ENCODE measurements at regions not wholly inside any gene's neighbourhood (a gene's known extent, or its start where the extent isn't known, plus 50 kb on each side); places are given as distances from the start of the nearest gene placed in this dataset.
A peak's percentile ranks its signal among the peaks of the same experiment; 100 is the strongest.

GRCh38 chr6:12221856-12222255, 68.3 kb upstream of the EDN1 start:
- no peak for DNase-seq

GRCh38 chr6:12222405-12223366, 67.5 kb upstream of the EDN1 start:
- DNase-seq, result no peak

DNA sequence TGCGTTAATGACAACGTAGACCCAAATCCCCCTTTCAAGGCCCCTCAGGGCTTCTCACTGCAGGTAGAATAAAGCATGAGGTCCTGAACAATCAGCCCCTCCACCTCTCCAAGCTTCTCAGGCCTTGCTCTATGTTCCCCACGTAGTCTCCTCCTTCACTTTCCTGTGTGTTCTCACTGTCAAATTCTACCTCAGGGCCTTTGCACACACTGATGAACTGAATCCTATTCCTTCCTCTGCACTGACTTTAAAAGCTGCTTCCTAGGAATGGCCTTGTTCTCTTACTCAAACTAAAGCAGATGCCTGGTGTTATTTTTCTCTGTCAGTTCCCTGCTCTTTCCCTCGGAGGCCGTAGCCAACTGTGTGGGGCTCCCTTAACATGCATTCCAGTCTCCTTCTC, 66.8 kb upstream of the EDN1 start:
- no peak for DNase-seq

- no peak for DNase-seq
Observed at GRCh38 chr6:12224251-12224650, 65.9 kb upstream of the EDN1 start.

DNA sequence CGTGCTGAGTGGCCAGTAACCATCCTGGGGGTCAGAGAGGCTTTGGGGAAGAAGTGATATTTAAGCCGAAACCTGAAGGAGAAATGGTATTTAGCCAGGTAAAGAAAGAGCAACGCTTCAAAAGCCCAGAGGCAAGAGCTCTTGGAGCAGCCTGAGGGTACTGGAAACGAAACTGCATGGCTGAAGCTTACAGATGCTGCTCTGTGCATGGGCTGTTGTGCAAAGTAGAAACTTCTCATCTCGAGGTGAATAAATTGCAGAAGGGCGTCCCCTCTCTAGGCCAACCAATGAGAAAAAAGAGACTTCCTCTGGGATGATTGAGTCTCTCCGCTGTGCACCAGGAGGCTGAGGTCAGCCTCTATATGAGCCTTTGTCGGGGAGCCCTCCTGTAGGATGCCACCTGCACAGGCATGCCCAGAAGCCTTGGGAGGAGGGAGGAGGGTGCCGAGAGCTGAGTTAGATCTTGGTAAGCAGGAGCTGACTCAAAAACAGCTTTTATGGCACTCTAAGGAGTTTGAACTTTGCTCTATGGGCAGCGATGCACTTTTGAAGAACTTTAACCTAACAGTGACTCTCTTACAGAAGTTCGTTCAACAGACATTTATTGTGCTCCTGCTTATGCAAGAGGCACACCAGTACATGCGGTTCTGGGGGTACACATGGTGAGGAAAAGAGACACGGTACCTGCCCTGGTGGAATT, 61.6 kb upstream of the EDN1 start:
- DNase-seq, result no peak

GRCh38 chr6:12229332-12229731, 60.8 kb upstream of the EDN1 start:
- peak; percentile 4 to 6 for DNase-seq

DNA sequence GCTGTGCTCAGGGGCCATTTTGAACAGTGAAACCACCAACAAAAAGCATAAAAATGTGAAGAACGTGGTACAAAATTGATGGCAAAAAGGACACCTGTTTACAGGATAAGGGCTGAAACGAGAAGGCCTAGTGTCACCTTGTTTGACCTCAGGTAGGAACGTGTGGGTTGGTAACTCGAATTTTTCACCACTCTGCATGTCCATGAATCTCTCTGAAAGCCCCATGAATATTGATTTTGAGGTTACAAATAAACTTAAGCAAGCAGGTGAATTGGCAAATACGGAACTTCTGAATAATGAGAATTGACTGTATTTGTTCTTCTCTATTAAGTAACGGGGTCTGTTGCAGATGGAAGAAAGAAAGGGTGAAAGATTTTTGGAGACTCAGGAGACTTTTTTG, 59.6 kb upstream of the EDN1 start:
- no peak for DNase-seq

GRCh38 chr6:12232339-12232738, 57.8 kb upstream of the EDN1 start:
- DNase-seq, result no peak

DNA sequence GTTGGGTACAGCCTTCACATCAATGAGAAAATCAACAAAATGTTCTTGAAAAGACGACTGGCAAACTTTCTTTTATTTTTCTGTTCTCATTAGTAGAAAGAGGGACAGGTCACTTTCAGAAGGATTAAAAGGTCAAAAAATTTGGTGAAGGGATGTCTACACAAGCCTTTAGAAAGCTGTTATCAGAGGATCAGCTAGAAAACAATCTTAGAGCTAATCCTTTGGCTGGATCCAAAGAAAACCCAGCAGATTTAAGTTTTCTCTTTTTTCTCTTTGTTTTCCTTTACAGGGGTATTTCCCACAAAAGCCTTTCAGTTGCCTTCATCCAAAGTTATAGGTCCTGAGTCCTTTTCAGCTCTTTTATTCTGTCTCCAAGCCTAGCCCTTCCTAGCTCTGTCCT, 57.3 kb upstream of the EDN1 start:
- no peak for DNase-seq

DNA sequence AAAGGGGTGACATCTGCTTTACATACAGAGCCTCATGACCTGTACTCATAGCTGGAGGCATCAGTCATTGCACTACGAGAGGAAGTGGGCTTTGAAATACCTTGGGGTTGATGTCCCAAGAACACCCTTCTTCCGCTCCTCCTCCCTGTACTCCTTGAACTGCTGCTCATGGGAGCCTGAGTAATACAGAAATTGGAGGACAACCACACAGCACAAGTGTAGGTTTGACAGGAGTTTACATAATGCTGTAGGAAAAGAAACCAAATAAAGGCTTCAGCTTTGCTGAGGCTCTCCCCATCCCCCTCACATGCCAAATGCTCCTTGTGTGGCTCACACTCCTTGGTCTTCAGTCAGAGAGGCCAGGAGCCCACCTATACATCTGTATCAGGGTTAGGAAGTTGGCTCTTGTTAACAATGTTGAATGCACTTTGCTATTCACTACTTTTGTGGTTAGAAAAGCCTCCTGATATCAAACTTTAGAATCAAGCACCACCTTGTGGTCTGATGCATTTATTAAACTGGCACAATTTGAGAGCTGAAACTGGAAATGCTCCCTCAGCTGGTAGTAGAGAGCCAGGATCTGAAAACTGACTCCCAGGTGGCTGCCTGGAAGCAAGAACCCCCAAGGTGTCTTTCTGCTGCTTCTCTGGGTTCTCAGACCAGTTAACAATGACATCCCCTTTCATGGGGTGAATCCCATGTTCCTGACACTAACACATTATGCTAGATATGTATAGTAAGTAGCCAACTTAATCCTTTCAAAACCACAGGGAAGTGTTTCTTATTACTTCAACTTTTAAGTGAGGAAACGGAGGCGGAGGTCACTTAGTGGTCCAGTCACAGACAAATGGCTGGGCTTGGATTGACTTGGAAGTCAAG, 56.2 kb upstream of the EDN1 start:
- DNase-seq, result no peak

DNA sequence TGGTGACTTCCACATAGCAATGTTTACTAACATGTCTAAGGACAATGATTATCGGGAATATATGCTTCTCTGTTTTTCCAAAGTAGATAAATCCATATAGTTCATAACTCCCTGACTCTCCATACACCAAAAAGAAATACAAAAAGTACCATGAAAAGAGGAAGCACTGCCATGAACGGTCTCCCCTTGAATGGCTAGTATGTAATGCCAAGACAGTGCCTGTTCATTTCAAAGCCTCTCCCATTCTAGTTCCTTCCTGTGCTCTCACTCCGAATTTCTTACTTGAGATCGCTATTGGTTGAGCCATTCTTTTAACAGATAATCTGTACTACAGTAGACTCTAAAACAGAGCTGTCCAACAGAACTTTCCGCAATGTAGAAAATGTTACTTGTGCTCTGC, 54.8 kb upstream of the EDN1 start:
- DNase-seq, result no peak

- no peak for DNase-seq
Observed at GRCh38 chr6:12238219-12238618, 51.9 kb upstream of the EDN1 start.

All from activated CD4-positive, alpha-beta T cell treated with anti-CD3 and anti-CD28 coated beads, Interleukin-2, amount 50 U/mL, for 4 hours (primary cell).